ENCODE measurements at regions not wholly inside any gene's neighbourhood (a gene's known extent, or its start where the extent isn't known, plus 50 kb on each side); places are given as distances from the start of the nearest gene placed in this dataset.

DNA sequence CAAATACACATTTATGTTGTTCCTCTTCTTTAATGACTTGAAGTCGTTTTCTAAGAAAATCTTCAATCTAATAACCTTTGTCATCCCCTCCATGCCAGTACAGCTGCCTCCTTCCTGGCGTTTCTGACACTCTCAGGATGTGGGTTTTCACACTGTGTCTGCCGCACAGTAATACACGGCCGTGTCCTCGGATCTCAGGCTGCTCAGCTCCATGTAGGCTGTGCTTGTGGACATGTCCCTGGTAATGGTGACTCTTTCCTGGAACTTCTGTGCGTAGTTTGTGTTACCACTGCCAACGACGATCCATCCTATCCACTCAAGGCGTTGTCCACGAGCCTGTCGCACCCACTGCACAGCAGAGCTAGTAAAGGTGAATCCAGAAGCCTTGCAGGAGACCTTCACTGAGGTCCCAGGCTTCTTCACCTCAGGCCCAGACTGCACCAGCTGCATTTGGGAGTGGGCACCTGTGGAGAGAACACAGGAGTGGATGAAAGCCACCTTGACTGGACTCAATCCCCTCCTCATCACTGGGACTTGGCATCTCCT lies 1095.9 kb downstream of the TMEM121 start:
- no peaks in the 10 kb centered on the region; a peak in 1 of 5 replicates for H3K27me3 ChIP-seq (ENCODE audit: control insufficient read depth in 1 of 2, insufficient read depth in 2 of 2, low read length in 2 of 2)
- WGBS (ENCODE audit: low lambda C conversion rate) = 0% methylated on average over 12 of the region's 12 CpGs
- CTCF ChIA-PET (ENCODE audit: low intra/inter-chr PET ratio, low total read pairs) = no interaction called here

DNA sequence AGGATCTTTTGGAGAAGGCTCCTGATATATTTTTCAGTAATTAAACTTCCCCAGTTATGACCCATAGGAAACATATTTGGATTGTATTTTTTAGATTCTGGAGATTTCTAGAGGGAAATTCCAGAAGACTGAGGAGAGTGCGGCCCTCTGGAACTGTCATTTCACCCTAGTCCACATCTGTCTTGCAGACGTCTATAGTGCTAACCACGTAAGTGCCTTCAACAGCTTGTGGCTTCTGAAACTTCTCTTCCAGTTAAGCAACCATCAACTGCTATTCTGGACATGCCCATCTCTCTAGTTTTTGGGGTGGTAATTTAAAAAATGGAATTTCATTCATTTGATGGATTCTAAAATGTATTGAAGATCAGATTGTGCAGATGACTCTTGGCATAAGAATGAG lies 1098.8 kb downstream of the TMEM121 start:
- CTCF ChIA-PET (ENCODE audit: low intra/inter-chr PET ratio, low total read pairs) = no interaction called here
- DNase-seq (ENCODE audit: low spot score) = no peak
- no peaks in the 10 kb centered on the region for H3K9me3 ChIP-seq (ENCODE audit: low read length)
- H2AFZ ChIP-seq (ENCODE audit: low read length) = no peak overlapping the region
- H3K9ac ChIP-seq (ENCODE audit: insufficient read depth, low read depth, low read length) = no peak overlapping the region
- no peak for FAIRE-seq
- no peak overlapping the region for H3K4me3 ChIP-seq (replicated peaks in 1 of 3; ENCODE audit: insufficient read depth in 1 of 3, low read depth in 2 of 3, low read length in 3 of 3)
- no peaks in the 10 kb centered on the region; a peak in 1 of 5 replicates for H3K27me3 ChIP-seq (ENCODE audit: control insufficient read depth in 1 of 2, insufficient read depth in 2 of 2, low read length in 2 of 2)
- no peaks in the 10 kb centered on the region for H4K20me1 ChIP-seq (ENCODE audit: insufficient read depth, low read length)
- H3K36me3 ChIP-seq (replicated peaks in 1 of 2; ENCODE audit: control insufficient read depth in 1 of 2, insufficient read depth in 2 of 2, low read length in 2 of 2) = no peaks in the 10 kb centered on the region
- no peak overlapping the region for H3K4me2 ChIP-seq (ENCODE audit: low read depth, low read length)
- no peak for ATAC-seq
- POLR2A ChIA-PET = no interaction called here
- no peaks in the 10 kb centered on the region for H3K4me1 ChIP-seq (ENCODE audit: insufficient read depth, low read length)
- BruUV-seq (replicated peaks) = no TSS peak
- H3K79me2 ChIP-seq (ENCODE audit: insufficient read depth, low read length) = no peaks in the 10 kb centered on the region
- in situ Hi-C loops (cut with HindIII; ENCODE audit: extremely low pct_ligation_motif_present, low pct_unique_long_range_greater_than_20kb) (no loop called here), intact Hi-C loops (cut with micrococcal nuclease; ENCODE audit: unreplicated experiment) (no loop called here)
- WGBS (ENCODE audit: low lambda C conversion rate) = 6% methylated on average over 3 of the region's 3 CpGs
- H3K27ac ChIP-seq (ENCODE audit: extremely low read length, insufficient read depth, low read length) = no peak overlapping the region
- TF ChIP-seq MAZ (IDR thresholded peaks at IDR 0.05; ENCODE audit: borderline replicate concordance, low read depth, low read length) (no peak), MAZ (CRISPR knock-in tag; IDR thresholded peaks at IDR 0.05; ENCODE audit: low read depth) (no peak), MEIS1 (CRISPR knock-in tag; IDR thresholded peaks at IDR 0.05; ENCODE audit: borderline replicate concordance) (no peak), ZNF253 (CRISPR knock-in tag; IDR thresholded peaks at IDR 0.05; ENCODE audit: borderline replicate concordance) (no peak), ZNF776 (CRISPR knock-in tag; IDR thresholded peaks at IDR 0.05) (no peak), KDM5B (CRISPR knock-in tag; IDR thresholded peaks at IDR 0.05; ENCODE audit: borderline replicate concordance) (no peak), KLF16 (CRISPR knock-in tag; IDR thresholded peaks at IDR 0.05) (no peak), MTA3 (CRISPR knock-in tag; IDR thresholded peaks at IDR 0.05) (no peak)
- TF ChIP-seq, protein P1, sequence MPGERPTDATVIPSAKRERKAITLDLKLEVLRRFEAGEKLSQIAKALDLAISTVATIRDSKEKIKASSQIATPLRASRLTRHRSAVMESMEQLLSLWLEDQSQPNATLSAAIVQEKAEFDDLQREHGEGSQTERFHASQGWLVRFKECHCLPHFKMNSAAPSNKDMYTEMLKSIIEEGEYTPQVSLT (CRISPR knock-in tag; IDR thresholded peaks at IDR 0.05; ENCODE audit: borderline replicate concordance, low read depth) = no peak
- TF ChIP-seq, protein P2, sequence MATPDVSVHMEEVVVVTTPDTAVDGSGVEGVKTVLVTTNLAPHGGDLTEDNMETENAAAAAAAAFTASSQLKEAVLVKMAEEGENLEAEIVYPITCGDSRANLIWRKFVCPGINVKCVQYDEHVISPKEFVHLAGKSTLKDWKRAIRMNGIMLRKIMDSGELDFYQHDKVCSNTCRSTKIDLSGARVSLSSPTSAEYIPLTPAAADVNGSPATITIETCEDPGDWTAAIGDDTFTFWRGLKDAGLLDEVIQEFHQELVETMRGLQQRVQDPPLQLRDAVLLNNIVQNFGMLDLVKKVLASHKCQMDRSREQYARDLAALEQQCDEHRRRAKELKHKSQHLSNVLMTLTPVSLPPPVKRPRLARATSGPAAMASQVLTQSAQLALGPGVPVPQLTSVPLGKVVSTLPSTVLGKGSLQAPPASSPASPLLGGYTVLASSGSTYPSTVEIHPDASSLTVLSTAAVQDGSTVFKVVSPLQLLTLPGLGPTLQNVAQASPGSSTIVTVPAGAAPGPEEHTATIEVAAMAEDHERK (CRISPR knock-in tag; IDR thresholded peaks at IDR 0.05; ENCODE audit: low read depth) = no peak

More for the DNA sequence above, 1095.9 kb downstream of the TMEM121 start:
- TF ChIP-seq SOX5 (CRISPR knock-in tag; IDR thresholded peaks at IDR 0.05; ENCODE audit: borderline replicate concordance) (no peak), ZNF557 (CRISPR knock-in tag; IDR thresholded peaks at IDR 0.05) (no peak), SRF (IDR thresholded peaks at IDR 0.05; ENCODE audit: low read depth, low read length) (no peak)
- TF ChIP-seq, protein P3, sequence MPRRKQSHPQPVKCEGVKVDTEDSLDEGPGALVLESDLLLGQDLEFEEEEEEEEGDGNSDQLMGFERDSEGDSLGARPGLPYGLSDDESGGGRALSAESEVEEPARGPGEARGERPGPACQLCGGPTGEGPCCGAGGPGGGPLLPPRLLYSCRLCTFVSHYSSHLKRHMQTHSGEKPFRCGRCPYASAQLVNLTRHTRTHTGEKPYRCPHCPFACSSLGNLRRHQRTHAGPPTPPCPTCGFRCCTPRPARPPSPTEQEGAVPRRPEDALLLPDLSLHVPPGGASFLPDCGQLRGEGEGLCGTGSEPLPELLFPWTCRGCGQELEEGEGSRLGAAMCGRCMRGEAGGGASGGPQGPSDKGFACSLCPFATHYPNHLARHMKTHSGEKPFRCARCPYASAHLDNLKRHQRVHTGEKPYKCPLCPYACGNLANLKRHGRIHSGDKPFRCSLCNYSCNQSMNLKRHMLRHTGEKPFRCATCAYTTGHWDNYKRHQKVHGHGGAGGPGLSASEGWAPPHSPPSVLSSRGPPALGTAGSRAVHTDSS (CRISPR knock-in tag; conservative IDR thresholded peaks at IDR 0.05) = no peak
- TF ChIP-seq, protein P4, sequence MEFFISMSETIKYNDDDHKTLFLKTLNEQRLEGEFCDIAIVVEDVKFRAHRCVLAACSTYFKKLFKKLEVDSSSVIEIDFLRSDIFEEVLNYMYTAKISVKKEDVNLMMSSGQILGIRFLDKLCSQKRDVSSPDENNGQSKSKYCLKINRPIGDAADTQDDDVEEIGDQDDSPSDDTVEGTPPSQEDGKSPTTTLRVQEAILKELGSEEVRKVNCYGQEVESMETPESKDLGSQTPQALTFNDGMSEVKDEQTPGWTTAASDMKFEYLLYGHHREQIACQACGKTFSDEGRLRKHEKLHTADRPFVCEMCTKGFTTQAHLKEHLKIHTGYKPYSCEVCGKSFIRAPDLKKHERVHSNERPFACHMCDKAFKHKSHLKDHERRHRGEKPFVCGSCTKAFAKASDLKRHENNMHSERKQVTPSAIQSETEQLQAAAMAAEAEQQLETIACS (CRISPR knock-in tag; IDR thresholded peaks at IDR 0.05) = no peak
- intact Hi-C loops (cut with micrococcal nuclease; ENCODE audit: unreplicated experiment) = no loop called here
- Histone ChIP-seq H3K9ac (ENCODE audit: insufficient read depth, low read depth, low read length) (no peak overlapping the region), H3K79me2 (ENCODE audit: insufficient read depth, low read length) (no peaks in the 10 kb centered on the region), H2AFZ (ENCODE audit: low read length) (no peak overlapping the region), H3K4me3 (replicated peaks in 1 of 3; ENCODE audit: insufficient read depth in 1 of 3, low read depth in 2 of 3, low read length in 3 of 3) (no peak overlapping the region), H3K36me3 (replicated peaks in 1 of 2; ENCODE audit: control insufficient read depth in 1 of 2, insufficient read depth in 2 of 2, low read length in 2 of 2) (no peaks in the 10 kb centered on the region), H3K27ac (ENCODE audit: extremely low read length, insufficient read depth, low read length) (no peak overlapping the region), H4K20me1 (ENCODE audit: insufficient read depth, low read length) (no peaks in the 10 kb centered on the region), H3K9me3 (ENCODE audit: low read length) (peaks cover 12% of the 10 kb centered on the region), H3K4me2 (ENCODE audit: low read depth, low read length) (no peak overlapping the region), H3K4me1 (ENCODE audit: insufficient read depth, low read length) (no peaks in the 10 kb centered on the region)
- DNase-seq (ENCODE audit: low spot score) (no peak), ATAC-seq (no peak), FAIRE-seq (no peak)
- BruUV-seq (replicated peaks) = no TSS peak
- POLR2A ChIA-PET = no interaction called here
- in situ Hi-C loops (cut with HindIII; ENCODE audit: extremely low pct_ligation_motif_present, low pct_unique_long_range_greater_than_20kb) = no loop called here

Data from HepG2 (cell line).